K562 (cell line): ENCODE measurements at regions not wholly inside any gene's neighbourhood (a gene's known extent, or its start where the extent isn't known, plus 50 kb on each side); places are given as distances from the start of the nearest gene placed in this dataset.

Experiments
- ATAC-seq: fragments of 200-7000 bp; cut with Tn5 transposase; 3 replicates; pipeline ENCODE4 v1.9.1; 2020; ENCODE audit warnings: moderate library complexity
- BruUV-seq: library from RNA; stranded (reverse); fragments of 400-500 nt; replicated peaks from 2 replicates; lab custom pipeline; 2021; lab: Mats Ljungman, UMichigan
- CTCF ChIA-PET: fragments of 300-600 bp; formaldehyde crosslinking; extraction: SDS; loops from one replicate; lab custom pipeline; 2021; ENCODE audit warnings: low intra/inter-chr PET ratio; lab: Yijun Ruan, JAX
- POLR2A ChIA-PET: fragments of 300-600, 350-650 bp; sonication (Branson Sonifier 250); formaldehyde crosslinking; extraction: SDS; loops from one replicate; lab custom pipeline; 2021; ENCODE audit warnings: antibody characterized with exemption, inconsistent platforms; lab: Yijun Ruan, JAX
- DNase-seq, 4 experiments: peaks; one replicate each; pipeline versions ENCODE4 v3.0.0 to v3.0.0-alpha.2; 2011 to 2018; ENCODE audit warnings: low spot score in 3 of 4, mixed read lengths in 3 of 4; ENCODE audit errors: extremely low read depth in 1 of 4
- FAIRE-seq: peaks from 2 replicates; lab custom pipeline; 2011; peaks lifted over from hg19 to GRCh38; lab: Jason Lieb, UNC
- H2AFZ ChIP-seq: 2 replicates; pipeline ENCODE4 v1.6.0; 2011; ENCODE audit warnings: low read depth, low read length, control low read depth, inconsistent platforms
- H3K27ac ChIP-seq: fragments of 200-600 bp; 3 replicates; pipeline ENCODE4 v1.8.0; 2011; ENCODE audit warnings: low read depth, mild to moderate bottlenecking, control low read depth, inconsistent platforms, low read length, moderate library complexity, mixed read lengths; ENCODE audit errors: extremely low read depth
- H3K27me3 ChIP-seq, 2 experiments: fragments of 300-600 bp in 1 of 2; 2 replicates in 1 of 2; 3 replicates in 1 of 2; pipeline versions ENCODE4 v1.6.0 to v1.8.0; 2011; ENCODE audit warnings: inconsistent platforms in 2 of 2, low read length in 2 of 2, mild to moderate bottlenecking in 1 of 2, mixed read lengths in 1 of 2, moderate library complexity in 1 of 2; ENCODE audit not compliant: control insufficient read depth in 2 of 2, insufficient read depth in 2 of 2
- H3K36me3 ChIP-seq: fragments of 300-600 bp; 3 replicates; pipeline ENCODE4 v1.8.0; 2011; ENCODE audit warnings: mild to moderate bottlenecking, low read length, inconsistent platforms; ENCODE audit not compliant: control insufficient read depth, insufficient read depth
- H3K4me1 ChIP-seq, 2 experiments: fragments of 200-600 bp in 1 of 2; replicated peaks in 1 of 2; 2 replicates in 1 of 2; 3 replicates in 1 of 2; pipeline versions ENCODE4 v1.5.1 to v1.8.0; 2011; ENCODE audit warnings: inconsistent platforms in 2 of 2, low read length in 2 of 2, mild to moderate bottlenecking in 1 of 2, mixed read lengths in 1 of 2, moderate library complexity in 1 of 2; ENCODE audit not compliant: control insufficient read depth in 2 of 2, insufficient read depth in 2 of 2
- H3K4me2 ChIP-seq: 2 replicates; pipeline ENCODE4 v1.6.1; 2011; ENCODE audit warnings: low read length, control low read depth, inconsistent platforms, mixed read lengths; ENCODE audit not compliant: insufficient read depth
- H3K4me3 ChIP-seq: fragments of 200-600 bp; sonication (generic), shearing (Covaris generic); 2 replicates; pipeline ENCODE4 v1.5.1; 2016; ENCODE audit warnings: control low read depth, inconsistent platforms
- H3K79me2 ChIP-seq: fragments of 200-600 bp; 3 replicates; pipeline ENCODE4 v1.8.0; 2011; ENCODE audit warnings: low read length, inconsistent platforms; ENCODE audit not compliant: control insufficient read depth, insufficient read depth
- H3K9ac ChIP-seq, 2 experiments: 2 replicates each; pipeline versions ENCODE4 v1.6.0 to v1.6.1; 2011; ENCODE audit warnings: low read depth in 2 of 2, low read length in 2 of 2, control low read depth in 1 of 2, inconsistent platforms in 1 of 2, mild to moderate bottlenecking in 1 of 2, mixed read lengths in 1 of 2; ENCODE audit not compliant: insufficient read depth in 1 of 2
- H3K9me1 ChIP-seq: one replicate; pipeline ENCODE4 v1.6.0; 2011; ENCODE audit warnings: inconsistent platforms, mild to moderate bottlenecking, low read length, moderate library complexity; ENCODE audit not compliant: control insufficient read depth, insufficient read depth
- H3K9me3 ChIP-seq: replicated peaks from 2 replicates; pipeline ENCODE4 v1.5.1; 2011; ENCODE audit warnings: low read depth, low read length, inconsistent platforms; ENCODE audit not compliant: control insufficient read depth, insufficient read depth
- H4K20me1 ChIP-seq: replicated peaks from 2 replicates; pipeline ENCODE4 v1.6.1; 2011; ENCODE audit warnings: low read length, inconsistent platforms, mixed read lengths; ENCODE audit not compliant: control insufficient read depth, insufficient read depth
- CBX5 ChIP-seq: IDR thresholded peaks from 2 replicates; pipeline ENCODE4 v1.6.1; 2014; ENCODE audit warnings: low read depth, borderline replicate concordance
- ESRRB ChIP-seq: fragments of 250-450 bp; sonication (Bioruptor Pico); IDR thresholded peaks from 2 replicates; pipeline ENCODE4 v1.5.0; 2020; ENCODE audit warnings: mild to moderate bottlenecking, moderate library complexity, borderline replicate concordance
- GABPB2 ChIP-seq: fragments of 250-450 bp; sonication (Bioruptor Pico); conservative IDR thresholded peaks from 2 replicates; pipeline ENCODE4 v1.5.1; 2021; ENCODE audit warnings: mild to moderate bottlenecking
- KAT7 ChIP-seq: sonication (generic); formaldehyde crosslinking; IDR thresholded peaks from 2 replicates; pipeline ENCODE4 v1.8.0; 2022; ENCODE audit warnings: missing genetic modification reagents, mild to moderate bottlenecking, borderline replicate concordance
- NONO ChIP-seq, 2 experiments: fragments of 200-400 bp in 1 of 2; fragments of 450-650 bp in 1 of 2; formaldehyde crosslinking in 1 of 2; IDR thresholded peaks; 2 replicates each; pipeline ENCODE4 v1.6.1; 2017; ENCODE audit warnings: low read depth in 2 of 2, mild to moderate bottlenecking in 2 of 2, moderate library complexity in 2 of 2, low read length in 1 of 2
- POLR2H ChIP-seq: IDR thresholded peaks from 2 replicates; pipeline ENCODE4 v1.6.1; 2016; ENCODE audit warnings: missing genetic modification characterization, low read depth, mild to moderate bottlenecking, control low read depth, missing compliant biosample characterization, moderate library complexity
- SMARCE1 ChIP-seq: fragments of 450-650 bp; IDR thresholded peaks from 2 replicates; pipeline ENCODE4 v1.7.1; 2016; ENCODE audit warnings: mild to moderate bottlenecking
- TAL1 ChIP-seq: fragments of 450-650 bp; IDR thresholded peaks from 2 replicates; pipeline ENCODE4 v1.6.1; 2016; ENCODE audit warnings: mild to moderate bottlenecking
- ZKSCAN1 ChIP-seq: fragments of 150-350 bp; IDR thresholded peaks from 2 replicates; pipeline ENCODE4 v1.6.1; 2016; ENCODE audit warnings: low read depth, low read length
- ZNF217 ChIP-seq: sonication (generic); formaldehyde crosslinking; IDR thresholded peaks from 2 replicates; pipeline ENCODE4 v1.8.0; 2022; ENCODE audit warnings: mild to moderate bottlenecking, missing genetic modification reagents
- WGBS: fragments of 100-300 bp; shearing (Covaris generic); methylation state at CpG from one replicate; pipeline ENCODE4 v1.1.6; 2016; ENCODE audit warnings: low coverage, mixed read lengths; ENCODE audit not compliant: insufficient coverage; ENCODE audit errors: missing lambda C conversion rate; 5-methylcytosine and 5-hydroxymethylcytosine counted together
- in situ Hi-C: fragments of 300-500 bp; cut with MboI; formaldehyde crosslinking; loops from 4 replicates; pipeline ENCODE4 v1.15.0; 2018; ENCODE audit warnings: inconsistent platforms, mixed read lengths
- intact Hi-C: fragments of 100-400 bp; cut with micrococcal nuclease; formaldehyde crosslinking; loops from 2 replicates; pipeline ENCODE4 v1.14.2; 2022
- TF ChIP-seq, protein P1 (sequence below): IDR thresholded peaks from 3 replicates; pipeline ENCODE4 v1.6.1; 2011; ENCODE audit warnings: borderline replicate concordance, mild to moderate bottlenecking; ENCODE audit not compliant: insufficient read length, insufficient read depth
- TF ChIP-seq, protein P2 (sequence below): fragments of 450-650 bp; IDR thresholded peaks from 2 replicates; pipeline ENCODE4 v1.6.1; 2016; ENCODE audit warnings: mild to moderate bottlenecking
- TF ChIP-seq, protein P3 (sequence below): fragments of 450-650 bp; IDR thresholded peaks from 2 replicates; pipeline ENCODE4 v1.6.1; 2016; ENCODE audit warnings: low read depth, mild to moderate bottlenecking, moderate library complexity
- TF ChIP-seq, protein P4 (sequence below): fragments of 200-800 bp; sonication (Bioruptor generic); IDR thresholded peaks from 2 replicates; pipeline ENCODE4 v1.6.1; 2017; ENCODE audit warnings: missing genetic modification characterization, missing compliant biosample characterization

DNA sequence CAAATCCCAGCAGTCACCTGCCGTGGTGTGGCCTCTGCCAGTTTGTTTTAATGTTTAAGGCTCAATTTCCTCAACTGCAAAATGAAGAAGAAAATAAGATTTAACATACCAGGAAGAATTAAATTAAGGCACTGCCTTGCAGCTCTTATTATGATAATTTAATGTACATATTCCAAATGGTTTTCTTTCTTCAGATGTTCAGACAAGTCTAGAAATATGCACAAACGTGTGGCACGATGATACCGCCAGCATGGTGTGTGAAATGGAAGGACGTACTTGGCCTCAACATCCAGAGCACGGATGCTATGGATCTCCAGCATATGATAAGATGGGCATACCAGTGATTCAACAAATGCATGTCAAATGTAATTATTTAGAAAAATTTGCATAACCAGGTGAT lies 959.4 kb upstream of the TMEM132C start:
- H3K9me3 ChIP-seq = no peaks in the 10 kb centered on the region
- no peak for FAIRE-seq
- in situ Hi-C loops (no loop called here), intact Hi-C loops (no loop called here)
- 0% methylated on average over 6 of the region's 6 CpGs for WGBS
- no peak for DNase-seq
- no peaks in the 10 kb centered on the region for H3K4me1 ChIP-seq
- H3K9ac ChIP-seq = no peak overlapping the region
- ATAC-seq = no peak
- CTCF ChIA-PET = no interaction called here
- H3K27me3 ChIP-seq = 0 out of 5 replicates have a peak, but pooled peaks cover 0 to 5% of the 10 kb centered on the region in 2 experiments
- H4K20me1 ChIP-seq = no peaks in the 10 kb centered on the region
- POLR2A ChIA-PET = no interaction called here
- no peak overlapping the region for H3K4me3 ChIP-seq
- no peaks in the 10 kb centered on the region for H3K79me2 ChIP-seq
- no peaks in the 10 kb centered on the region for H3K9me1 ChIP-seq
- no peak overlapping the region for H3K27ac ChIP-seq
- TF ChIP-seq TAL1 (no peak), NONO (IDR thresholded peaks at IDR 0.05; ENCODE audit: low read depth in 2 of 2, low read length in 1 of 2) (no peak), GABPB2 (CRISPR knock-in tag) (no peak), KAT7 (CRISPR knock-in tag) (no peak), SMARCE1 (no peak), POLR2H (no peak), CBX5 (no peak), ESRRB (CRISPR knock-in tag) (no peak), ZNF217 (CRISPR knock-in tag) (no peak), ZKSCAN1 (no peak)
- TF ChIP-seq, protein P1, sequence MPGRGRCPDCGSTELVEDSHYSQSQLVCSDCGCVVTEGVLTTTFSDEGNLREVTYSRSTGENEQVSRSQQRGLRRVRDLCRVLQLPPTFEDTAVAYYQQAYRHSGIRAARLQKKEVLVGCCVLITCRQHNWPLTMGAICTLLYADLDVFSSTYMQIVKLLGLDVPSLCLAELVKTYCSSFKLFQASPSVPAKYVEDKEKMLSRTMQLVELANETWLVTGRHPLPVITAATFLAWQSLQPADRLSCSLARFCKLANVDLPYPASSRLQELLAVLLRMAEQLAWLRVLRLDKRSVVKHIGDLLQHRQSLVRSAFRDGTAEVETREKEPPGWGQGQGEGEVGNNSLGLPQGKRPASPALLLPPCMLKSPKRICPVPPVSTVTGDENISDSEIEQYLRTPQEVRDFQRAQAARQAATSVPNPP = no peak
- TF ChIP-seq, protein P2, sequence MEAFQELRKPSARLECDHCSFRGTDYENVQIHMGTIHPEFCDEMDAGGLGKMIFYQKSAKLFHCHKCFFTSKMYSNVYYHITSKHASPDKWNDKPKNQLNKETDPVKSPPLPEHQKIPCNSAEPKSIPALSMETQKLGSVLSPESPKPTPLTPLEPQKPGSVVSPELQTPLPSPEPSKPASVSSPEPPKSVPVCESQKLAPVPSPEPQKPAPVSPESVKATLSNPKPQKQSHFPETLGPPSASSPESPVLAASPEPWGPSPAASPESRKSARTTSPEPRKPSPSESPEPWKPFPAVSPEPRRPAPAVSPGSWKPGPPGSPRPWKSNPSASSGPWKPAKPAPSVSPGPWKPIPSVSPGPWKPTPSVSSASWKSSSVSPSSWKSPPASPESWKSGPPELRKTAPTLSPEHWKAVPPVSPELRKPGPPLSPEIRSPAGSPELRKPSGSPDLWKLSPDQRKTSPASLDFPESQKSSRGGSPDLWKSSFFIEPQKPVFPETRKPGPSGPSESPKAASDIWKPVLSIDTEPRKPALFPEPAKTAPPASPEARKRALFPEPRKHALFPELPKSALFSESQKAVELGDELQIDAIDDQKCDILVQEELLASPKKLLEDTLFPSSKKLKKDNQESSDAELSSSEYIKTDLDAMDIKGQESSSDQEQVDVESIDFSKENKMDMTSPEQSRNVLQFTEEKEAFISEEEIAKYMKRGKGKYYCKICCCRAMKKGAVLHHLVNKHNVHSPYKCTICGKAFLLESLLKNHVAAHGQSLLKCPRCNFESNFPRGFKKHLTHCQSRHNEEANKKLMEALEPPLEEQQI = no peak
- TF ChIP-seq, protein P3, sequence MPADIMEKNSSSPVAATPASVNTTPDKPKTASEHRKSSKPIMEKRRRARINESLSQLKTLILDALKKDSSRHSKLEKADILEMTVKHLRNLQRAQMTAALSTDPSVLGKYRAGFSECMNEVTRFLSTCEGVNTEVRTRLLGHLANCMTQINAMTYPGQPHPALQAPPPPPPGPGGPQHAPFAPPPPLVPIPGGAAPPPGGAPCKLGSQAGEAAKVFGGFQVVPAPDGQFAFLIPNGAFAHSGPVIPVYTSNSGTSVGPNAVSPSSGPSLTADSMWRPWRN = no peak
- TF ChIP-seq, protein P4, sequence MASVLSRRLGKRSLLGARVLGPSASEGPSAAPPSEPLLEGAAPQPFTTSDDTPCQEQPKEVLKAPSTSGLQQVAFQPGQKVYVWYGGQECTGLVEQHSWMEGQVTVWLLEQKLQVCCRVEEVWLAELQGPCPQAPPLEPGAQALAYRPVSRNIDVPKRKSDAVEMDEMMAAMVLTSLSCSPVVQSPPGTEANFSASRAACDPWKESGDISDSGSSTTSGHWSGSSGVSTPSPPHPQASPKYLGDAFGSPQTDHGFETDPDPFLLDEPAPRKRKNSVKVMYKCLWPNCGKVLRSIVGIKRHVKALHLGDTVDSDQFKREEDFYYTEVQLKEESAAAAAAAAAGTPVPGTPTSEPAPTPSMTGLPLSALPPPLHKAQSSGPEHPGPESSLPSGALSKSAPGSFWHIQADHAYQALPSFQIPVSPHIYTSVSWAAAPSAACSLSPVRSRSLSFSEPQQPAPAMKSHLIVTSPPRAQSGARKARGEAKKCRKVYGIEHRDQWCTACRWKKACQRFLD (CRISPR knock-in tag) = no peak
- no peaks in the 10 kb centered on the region for H3K36me3 ChIP-seq
- no TSS peak for BruUV-seq
- no peak overlapping the region for H2AFZ ChIP-seq
- no peak overlapping the region for H3K4me2 ChIP-seq
